ENCODE measurements at regions not wholly inside any gene's neighbourhood (a gene's known extent, or its start where the extent isn't known, plus 50 kb on each side); places are given as distances from the start of the nearest gene placed in this dataset.

DNA sequence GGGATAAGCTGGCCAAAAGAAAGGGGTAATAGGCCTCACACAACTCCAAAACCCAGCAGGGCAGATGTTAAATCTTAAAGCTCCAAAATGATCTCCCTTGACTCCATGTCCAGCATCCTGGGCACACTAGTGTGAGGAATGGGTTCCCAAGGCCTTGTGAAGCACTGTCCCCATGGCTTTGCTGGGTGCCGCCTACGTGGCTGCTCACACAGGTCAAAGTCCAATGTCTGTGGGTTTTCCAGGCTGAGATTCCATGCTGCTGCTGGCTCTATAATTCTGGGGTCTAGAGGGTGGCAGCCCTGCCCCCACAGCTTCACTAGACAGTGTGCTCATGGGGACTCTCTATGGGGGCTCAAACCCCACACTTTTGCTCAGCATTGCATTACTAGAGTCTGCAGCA, 145.3 kb upstream of the GRIN2B start:
- TF ChIP-seq EGR1 (IDR thresholded peaks at IDR 0.05) (no peak), TEAD4 (IDR thresholded peaks at IDR 0.05) (no peak), FOXM1 (IDR thresholded peaks at IDR 0.05; ENCODE audit: borderline replicate concordance, low read depth) (no peak), TAF1 (IDR thresholded peaks at IDR 0.05; ENCODE audit: low read depth) (no peak), NFIC (IDR thresholded peaks at IDR 0.05) (no peak), YY1 (IDR thresholded peaks at IDR 0.05; ENCODE audit: low read depth) (no peak), RAD21 (IDR thresholded peaks at IDR 0.05; ENCODE audit: low read depth) (no peak), TCF12 (IDR thresholded peaks at IDR 0.05; ENCODE audit: low read depth) (no peak), CREB1 (IDR thresholded peaks at IDR 0.05; ENCODE audit: low read depth) (no peak), CEBPB (IDR thresholded peaks at IDR 0.05) (no peak)
- TF ChIP-seq, protein P1, sequence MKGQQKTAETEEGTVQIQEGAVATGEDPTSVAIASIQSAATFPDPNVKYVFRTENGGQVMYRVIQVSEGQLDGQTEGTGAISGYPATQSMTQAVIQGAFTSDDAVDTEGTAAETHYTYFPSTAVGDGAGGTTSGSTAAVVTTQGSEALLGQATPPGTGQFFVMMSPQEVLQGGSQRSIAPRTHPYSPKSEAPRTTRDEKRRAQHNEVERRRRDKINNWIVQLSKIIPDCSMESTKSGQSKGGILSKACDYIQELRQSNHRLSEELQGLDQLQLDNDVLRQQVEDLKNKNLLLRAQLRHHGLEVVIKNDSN (IDR thresholded peaks at IDR 0.05), result no peak
- TF ChIP-seq, protein P2, sequence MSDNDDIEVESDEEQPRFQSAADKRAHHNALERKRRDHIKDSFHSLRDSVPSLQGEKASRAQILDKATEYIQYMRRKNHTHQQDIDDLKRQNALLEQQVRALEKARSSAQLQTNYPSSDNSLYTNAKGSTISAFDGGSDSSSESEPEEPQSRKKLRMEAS (IDR thresholded peaks at IDR 0.05), result no peak
- TF ChIP-seq, protein P3, sequence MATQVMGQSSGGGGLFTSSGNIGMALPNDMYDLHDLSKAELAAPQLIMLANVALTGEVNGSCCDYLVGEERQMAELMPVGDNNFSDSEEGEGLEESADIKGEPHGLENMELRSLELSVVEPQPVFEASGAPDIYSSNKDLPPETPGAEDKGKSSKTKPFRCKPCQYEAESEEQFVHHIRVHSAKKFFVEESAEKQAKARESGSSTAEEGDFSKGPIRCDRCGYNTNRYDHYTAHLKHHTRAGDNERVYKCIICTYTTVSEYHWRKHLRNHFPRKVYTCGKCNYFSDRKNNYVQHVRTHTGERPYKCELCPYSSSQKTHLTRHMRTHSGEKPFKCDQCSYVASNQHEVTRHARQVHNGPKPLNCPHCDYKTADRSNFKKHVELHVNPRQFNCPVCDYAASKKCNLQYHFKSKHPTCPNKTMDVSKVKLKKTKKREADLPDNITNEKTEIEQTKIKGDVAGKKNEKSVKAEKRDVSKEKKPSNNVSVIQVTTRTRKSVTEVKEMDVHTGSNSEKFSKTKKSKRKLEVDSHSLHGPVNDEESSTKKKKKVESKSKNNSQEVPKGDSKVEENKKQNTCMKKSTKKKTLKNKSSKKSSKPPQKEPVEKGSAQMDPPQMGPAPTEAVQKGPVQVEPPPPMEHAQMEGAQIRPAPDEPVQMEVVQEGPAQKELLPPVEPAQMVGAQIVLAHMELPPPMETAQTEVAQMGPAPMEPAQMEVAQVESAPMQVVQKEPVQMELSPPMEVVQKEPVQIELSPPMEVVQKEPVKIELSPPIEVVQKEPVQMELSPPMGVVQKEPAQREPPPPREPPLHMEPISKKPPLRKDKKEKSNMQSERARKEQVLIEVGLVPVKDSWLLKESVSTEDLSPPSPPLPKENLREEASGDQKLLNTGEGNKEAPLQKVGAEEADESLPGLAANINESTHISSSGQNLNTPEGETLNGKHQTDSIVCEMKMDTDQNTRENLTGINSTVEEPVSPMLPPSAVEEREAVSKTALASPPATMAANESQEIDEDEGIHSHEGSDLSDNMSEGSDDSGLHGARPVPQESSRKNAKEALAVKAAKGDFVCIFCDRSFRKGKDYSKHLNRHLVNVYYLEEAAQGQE (IDR thresholded peaks at IDR 0.05; ENCODE audit: low read depth), result no peak

DNA sequence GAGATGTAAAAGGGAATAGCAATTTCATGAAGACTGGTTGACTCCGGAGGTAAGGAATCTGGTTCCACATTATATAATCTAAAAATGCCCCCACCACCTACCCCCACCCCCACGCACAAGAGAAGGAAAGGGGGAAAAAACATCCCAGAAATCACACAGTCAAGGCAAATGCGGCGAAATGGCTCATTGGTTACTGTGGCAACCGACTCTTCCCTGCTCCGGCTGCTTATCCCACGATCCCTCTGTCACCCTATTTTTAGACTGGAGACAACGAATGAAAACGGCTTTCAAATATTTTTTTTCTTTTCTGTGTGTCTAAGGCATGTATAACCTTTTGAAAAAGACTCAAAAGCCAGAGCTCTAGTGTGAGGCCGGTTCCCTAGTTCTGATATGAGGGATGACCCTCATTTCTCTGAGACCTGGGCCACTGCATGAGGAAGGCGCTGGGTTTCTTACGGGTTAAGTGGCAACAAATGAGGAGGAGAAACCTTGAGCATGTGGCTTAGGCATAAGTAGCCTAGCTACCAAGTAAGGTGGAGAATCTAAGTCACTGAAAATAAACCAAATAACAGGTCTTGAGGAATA, 148.3 kb upstream of the GRIN2B start:
- TF ChIP-seq FOXM1 (IDR thresholded peaks at IDR 0.05; ENCODE audit: borderline replicate concordance, low read depth) (no peak), CREB1 (IDR thresholded peaks at IDR 0.05; ENCODE audit: low read depth) (no peak), TAF1 (IDR thresholded peaks at IDR 0.05; ENCODE audit: low read depth) (no peak), YY1 (IDR thresholded peaks at IDR 0.05; ENCODE audit: low read depth) (no peak), TCF12 (IDR thresholded peaks at IDR 0.05; ENCODE audit: low read depth) (no peak), CEBPB (IDR thresholded peaks at IDR 0.05) (no peak), RAD21 (IDR thresholded peaks at IDR 0.05; ENCODE audit: low read depth) (no peak), EP300 (IDR thresholded peaks at IDR 0.05; ENCODE audit: borderline replicate concordance) (no peak), ZBTB7A (IDR thresholded peaks at IDR 0.05; ENCODE audit: low read depth) (no peak), NFIC (IDR thresholded peaks at IDR 0.05) (no peak), EGR1 (IDR thresholded peaks at IDR 0.05) (no peak), TEAD4 (IDR thresholded peaks at IDR 0.05) (no peak)
- TF ChIP-seq, protein P1 (IDR thresholded peaks at IDR 0.05), result no peak
- TF ChIP-seq, protein P2 (IDR thresholded peaks at IDR 0.05), result no peak
- TF ChIP-seq, protein P3 (IDR thresholded peaks at IDR 0.05; ENCODE audit: low read depth), result no peak

DNA sequence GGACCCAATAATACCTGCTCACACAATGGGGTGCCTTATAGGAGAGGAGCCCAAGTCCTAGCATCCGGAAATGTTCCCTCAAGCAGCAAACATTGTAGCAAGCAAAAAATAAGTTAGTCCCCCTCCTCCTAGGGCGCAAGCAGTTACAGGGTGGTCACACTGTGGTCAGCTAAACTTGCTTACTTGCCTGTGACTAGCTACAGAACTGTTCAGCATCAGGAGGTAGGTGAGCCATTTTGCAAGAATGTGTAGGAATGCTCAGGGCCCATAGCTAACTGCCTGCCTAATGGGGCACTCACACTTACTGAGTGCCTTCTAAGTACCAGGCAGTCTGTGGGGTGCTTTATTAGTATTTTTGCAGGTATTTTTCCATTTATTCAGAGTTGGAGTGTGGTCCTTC, 154.6 kb upstream of the GRIN2B start:
- TF ChIP-seq, protein P3 (IDR thresholded peaks at IDR 0.05; ENCODE audit: low read depth), result no peak
- TF ChIP-seq NFIC (IDR thresholded peaks at IDR 0.05), result no peak
- TF ChIP-seq CEBPB (IDR thresholded peaks at IDR 0.05), result no peak
- no peak for TF ChIP-seq TEAD4 (IDR thresholded peaks at IDR 0.05)
- TF ChIP-seq EP300 (IDR thresholded peaks at IDR 0.05; ENCODE audit: borderline replicate concordance), result no peak
- no peak for TF ChIP-seq ZBTB7A (IDR thresholded peaks at IDR 0.05; ENCODE audit: low read depth)
- TF ChIP-seq, protein P1 (IDR thresholded peaks at IDR 0.05), result no peak
- TF ChIP-seq RAD21 (IDR thresholded peaks at IDR 0.05; ENCODE audit: low read depth), result no peak
- TF ChIP-seq TCF12 (IDR thresholded peaks at IDR 0.05; ENCODE audit: low read depth), result no peak
- TF ChIP-seq YY1 (IDR thresholded peaks at IDR 0.05; ENCODE audit: low read depth), result no peak
- TF ChIP-seq CREB1 (IDR thresholded peaks at IDR 0.05; ENCODE audit: low read depth), result no peak
- TF ChIP-seq TAF1 (IDR thresholded peaks at IDR 0.05; ENCODE audit: low read depth), result no peak
- TF ChIP-seq, protein P2 (IDR thresholded peaks at IDR 0.05), result no peak
- no peak for TF ChIP-seq FOXM1 (IDR thresholded peaks at IDR 0.05; ENCODE audit: borderline replicate concordance, low read depth)
- TF ChIP-seq EGR1 (IDR thresholded peaks at IDR 0.05), result no peak

Data from Ishikawa (cell line).